Fibroblast of lung (primary cell): ENCODE measurements at regions not wholly inside any gene's neighbourhood (a gene's known extent, or its start where the extent isn't known, plus 50 kb on each side); places are given as distances from the start of the nearest gene placed in this dataset.

Experiments
- CTCF ChIP-seq, 2 donors: IDR thresholded peaks in 1 of 2; conservative IDR thresholded peaks in 1 of 2; 1 replicate in 1 of 2; 2 replicates in 1 of 2; pipeline ENCODE4 v1.5.1; 2011 to 2012; ENCODE audit warnings: low read length in 2 of 2, control low read depth in 1 of 2, inconsistent platforms in 1 of 2, low read depth in 1 of 2, mild to moderate bottlenecking in 1 of 2
- EZH2 ChIP-seq: IDR thresholded peaks from 2 replicates; pipeline ENCODE4 v1.5.1; 2012; ENCODE audit warnings: low read length, control low read depth, mild to moderate bottlenecking; ENCODE audit errors: missing control alignments

- TF ChIP-seq EZH2 = no peak
- TF ChIP-seq CTCF (conservative IDR thresholded peaks at IDR 0.05 in 1 of 2, IDR thresholded peaks at IDR 0.05 in 1 of 2; ENCODE audit: low read depth in 1 of 2, low read length in 2 of 2) = no peak
Measured at GRCh38 chr22:48980409-48980808, 847.3 kb downstream of the BRD1 start.
